ENCODE measurements at regions not wholly inside any gene's neighbourhood (a gene's known extent, or its start where the extent isn't known, plus 50 kb on each side); places are given as distances from the start of the nearest gene placed in this dataset.
"Not testable (repeated sequence)": the region's sequence is repeated elsewhere in the genome, so short reads cannot be mapped to it uniquely, and the experiment has no call there.

- Histone ChIP-seq H3K36me3 (ENCODE audit: insufficient read depth, low read length) (no peaks in the 10 kb centered on the region), H3K4me3 (ENCODE audit: low read length in 2 of 2) (no peak overlapping the region), H3K4me1 (ENCODE audit: insufficient read depth, low read length) (no peaks in the 10 kb centered on the region), H3K9me3 (ENCODE audit: control insufficient read depth in 1 of 2, low read length in 2 of 2) (no peaks in the 10 kb centered on the region), H3K27me3 (ENCODE audit: insufficient read depth, low read length) (no peaks in the 10 kb centered on the region), H3K27ac (ENCODE audit: low read depth, low read length) (no peak overlapping the region)
- Mint-ChIP-seq H3K4me1 (no peaks in the 10 kb centered on the region), H3K4me3 (no peak overlapping the region), H3K27me3 (no peaks in the 10 kb centered on the region), H3K27ac (no peak overlapping the region), H3K36me3 (no peaks in the 10 kb centered on the region), H3K9me3 (peaks cover 0 to 14% (median 6%) of the 10 kb centered on the region in 8 donors)
- ChIA-PET POLR2A (ENCODE audit: partially characterized antibody) (no interaction called here), CTCF (ENCODE audit: partially characterized antibody) (no interaction called here)
- DNase-seq: no peak
- intact Hi-C loops (cut with micrococcal nuclease): no loop called here
These were observed 318.8 kb upstream of the DEPDC1 start for GRCh38 chr1:68815632-68816031.

- peaks cover 0 to 10% (median 3%) of the 10 kb centered on the region in 8 donors for H3K9me3 Mint-ChIP-seq
- CTCF ChIA-PET (ENCODE audit: partially characterized antibody); H3K27ac ChIP-seq (ENCODE audit: low read depth, low read length); H3K36me3 ChIP-seq (ENCODE audit: insufficient read depth, low read length); H3K27ac Mint-ChIP-seq; intact Hi-C loops (cut with micrococcal nuclease); POLR2A ChIA-PET (ENCODE audit: partially characterized antibody); H3K4me3 ChIP-seq (ENCODE audit: low read length in 2 of 2); H3K27me3 Mint-ChIP-seq; H3K4me1 Mint-ChIP-seq; H3K4me1 ChIP-seq (ENCODE audit: insufficient read depth, low read length); H3K36me3 Mint-ChIP-seq; H3K9me3 ChIP-seq (ENCODE audit: control insufficient read depth in 1 of 2, low read length in 2 of 2); H3K27me3 ChIP-seq (ENCODE audit: insufficient read depth, low read length); H3K4me3 Mint-ChIP-seq; DNase-seq: not testable (repeated sequence)
These were observed 320.8 kb upstream of the DEPDC1 start for GRCh38 chr1:68817505-68818210.

- Histone ChIP-seq H3K27ac (ENCODE audit: low read depth, low read length) (no peak overlapping the region), H3K9me3 (ENCODE audit: control insufficient read depth in 1 of 2, low read length in 2 of 2) (no peaks in the 10 kb centered on the region), H3K4me3 (ENCODE audit: low read length in 2 of 2) (no peak overlapping the region), H3K36me3 (ENCODE audit: insufficient read depth, low read length) (no peaks in the 10 kb centered on the region), H3K27me3 (ENCODE audit: insufficient read depth, low read length) (no peaks in the 10 kb centered on the region), H3K4me1 (ENCODE audit: insufficient read depth, low read length) (no peaks in the 10 kb centered on the region)
- no peaks in the 10 kb centered on the region for H3K4me1 Mint-ChIP-seq
- ChIA-PET CTCF (ENCODE audit: partially characterized antibody) (interaction anchor here (1.8 kb wide), 1 partner anchor 10 kb away, joined by 6 read pairs; no protein-coding TSS in a partner anchor), POLR2A (ENCODE audit: partially characterized antibody) (no interaction called here)
- intact Hi-C loops (cut with micrococcal nuclease): no loop called here
- no peak overlapping the region for H3K4me3 Mint-ChIP-seq
- H3K36me3 Mint-ChIP-seq: no peaks in the 10 kb centered on the region
- DNase-seq: no peak
- H3K27me3 Mint-ChIP-seq: no peaks in the 10 kb centered on the region
- H3K9me3 Mint-ChIP-seq: peaks cover 0 to 7% (median 4%) of the 10 kb centered on the region in 8 donors
- no peak overlapping the region for H3K27ac Mint-ChIP-seq
These were observed 322.4 kb upstream of the DEPDC1 start for GRCh38 chr1:68819190-68819829.

GRCh38 chr1:68820151-68820550 lies 323.3 kb upstream of the DEPDC1 start:
- intact Hi-C loops (cut with micrococcal nuclease): no loop called here
- Mint-ChIP-seq H3K36me3 (no peaks in the 10 kb centered on the region), H3K4me1 (no peaks in the 10 kb centered on the region), H3K4me3 (no peak overlapping the region), H3K27me3 (no peaks in the 10 kb centered on the region), H3K9me3 (peaks cover 0 to 7% (median 4%) of the 10 kb centered on the region in 8 donors), H3K27ac (no peak overlapping the region)
- Histone ChIP-seq H3K4me3 (ENCODE audit: low read length in 2 of 2) (no peak overlapping the region), H3K9me3 (ENCODE audit: control insufficient read depth in 1 of 2, low read length in 2 of 2) (no peaks in the 10 kb centered on the region), H3K27me3 (ENCODE audit: insufficient read depth, low read length) (no peaks in the 10 kb centered on the region), H3K4me1 (ENCODE audit: insufficient read depth, low read length) (no peaks in the 10 kb centered on the region), H3K36me3 (ENCODE audit: insufficient read depth, low read length) (no peaks in the 10 kb centered on the region), H3K27ac (ENCODE audit: low read depth, low read length) (no peak overlapping the region)
- CTCF ChIA-PET (ENCODE audit: partially characterized antibody): interaction anchor here (1.8 kb wide), 1 partner anchor 9 kb away, joined by 6 read pairs; no protein-coding TSS in a partner anchor
- POLR2A ChIA-PET (ENCODE audit: partially characterized antibody): no interaction called here
- DNase-seq: no peak

- H3K4me3 ChIP-seq (ENCODE audit: low read length in 2 of 2): no peak overlapping the region
- Mint-ChIP-seq H3K4me3 (no peak overlapping the region), H3K36me3 (no peaks in the 10 kb centered on the region), H3K9me3 (peaks cover 2 to 27% (median 16%) of the 10 kb centered on the region in 8 donors), H3K4me1 (no peaks in the 10 kb centered on the region), H3K27me3 (no peaks in the 10 kb centered on the region), H3K27ac (no peak overlapping the region)
- no peak for DNase-seq
- POLR2A ChIA-PET (ENCODE audit: partially characterized antibody): no interaction called here
- CTCF ChIA-PET (ENCODE audit: partially characterized antibody): no interaction called here
- no peaks in the 10 kb centered on the region for H3K27me3 ChIP-seq (ENCODE audit: insufficient read depth, low read length)
- H3K4me1 ChIP-seq (ENCODE audit: insufficient read depth, low read length): no peaks in the 10 kb centered on the region
- no peaks in the 10 kb centered on the region for H3K9me3 ChIP-seq (ENCODE audit: control insufficient read depth in 1 of 2, low read length in 2 of 2)
- intact Hi-C loops (cut with micrococcal nuclease): no loop called here
- H3K36me3 ChIP-seq (ENCODE audit: insufficient read depth, low read length): no peaks in the 10 kb centered on the region
- H3K27ac ChIP-seq (ENCODE audit: low read depth, low read length): no peak overlapping the region
These were observed 330.0 kb upstream of the DEPDC1 start for GRCh38 chr1:68826836-68827235.

GRCh38 chr1:68827261-68827660 lies 330.4 kb upstream of the DEPDC1 start:
- Mint-ChIP-seq H3K27ac (no peak overlapping the region), H3K27me3 (no peaks in the 10 kb centered on the region), H3K36me3 (no peaks in the 10 kb centered on the region), H3K4me3 (no peak overlapping the region), H3K4me1 (no peaks in the 10 kb centered on the region), H3K9me3 (peaks cover 2 to 28% (median 16%) of the 10 kb centered on the region in 8 donors)
- no peaks in the 10 kb centered on the region for H3K4me1 ChIP-seq (ENCODE audit: insufficient read depth, low read length)
- CTCF ChIA-PET (ENCODE audit: partially characterized antibody): no interaction called here
- no peaks in the 10 kb centered on the region for H3K9me3 ChIP-seq (ENCODE audit: control insufficient read depth in 1 of 2, low read length in 2 of 2)
- H3K27me3 ChIP-seq (ENCODE audit: insufficient read depth, low read length): no peaks in the 10 kb centered on the region
- intact Hi-C loops (cut with micrococcal nuclease): no loop called here
- no peak overlapping the region for H3K4me3 ChIP-seq (ENCODE audit: low read length in 2 of 2)
- H3K36me3 ChIP-seq (ENCODE audit: insufficient read depth, low read length): no peaks in the 10 kb centered on the region
- POLR2A ChIA-PET (ENCODE audit: partially characterized antibody): no interaction called here
- DNase-seq: no peak
- H3K27ac ChIP-seq (ENCODE audit: low read depth, low read length): no peak overlapping the region

- POLR2A ChIA-PET (ENCODE audit: partially characterized antibody): no interaction called here
- no peaks in the 10 kb centered on the region for H3K27me3 Mint-ChIP-seq
- Histone ChIP-seq H3K4me3 (ENCODE audit: low read length in 2 of 2) (no peak overlapping the region), H3K27me3 (ENCODE audit: insufficient read depth, low read length) (no peaks in the 10 kb centered on the region), H3K36me3 (ENCODE audit: insufficient read depth, low read length) (no peaks in the 10 kb centered on the region), H3K4me1 (ENCODE audit: insufficient read depth, low read length) (no peaks in the 10 kb centered on the region), H3K27ac (ENCODE audit: low read depth, low read length) (no peak overlapping the region), H3K9me3 (ENCODE audit: control insufficient read depth in 1 of 2, low read length in 2 of 2) (no peaks in the 10 kb centered on the region)
- no peak overlapping the region for H3K27ac Mint-ChIP-seq
- intact Hi-C loops (cut with micrococcal nuclease): no loop called here
- no peak for DNase-seq
- CTCF ChIA-PET (ENCODE audit: partially characterized antibody): no interaction called here
- H3K36me3 Mint-ChIP-seq: no peaks in the 10 kb centered on the region
- no peaks in the 10 kb centered on the region for H3K4me1 Mint-ChIP-seq
- H3K9me3 Mint-ChIP-seq: peaks cover 2 to 28% (median 15%) of the 10 kb centered on the region in 8 donors
- H3K4me3 Mint-ChIP-seq: no peak overlapping the region
These were observed 331.1 kb upstream of the DEPDC1 start for GRCh38 chr1:68828013-68828412.

Measured in CD4-positive, alpha-beta memory T cell (primary cell).